GM12865 (cell line): ENCODE measurements at regions not wholly inside any gene's neighbourhood (a gene's known extent, or its start where the extent isn't known, plus 50 kb on each side); places are given as distances from the start of the nearest gene placed in this dataset.
"Not testable (repeated sequence)": the region's sequence is repeated elsewhere in the genome, so short reads cannot be mapped to it uniquely, and the experiment has no call there.

Source experiments
- DNase-seq: peaks from one replicate; pipeline ENCODE4 v3.0.0; 2010; ENCODE audit warnings: low read depth
- H3K4me3 ChIP-seq: 2 replicates; pipeline ENCODE4 v1.5.1; 2011; ENCODE audit warnings: mild to moderate bottlenecking, low read depth, low read length, control low read depth
- CTCF ChIP-seq: IDR thresholded peaks from 2 replicates; pipeline ENCODE4 v1.5.1; 2011; ENCODE audit warnings: low read length, control low read depth, low read depth, inconsistent platforms; ENCODE audit not compliant: insufficient read depth; ENCODE audit errors: missing control alignments

GRCh38 chr1:164154622-164155021 lies 404.4 kb upstream of the PBX1 start:
- DNase-seq: no peak
- no peak overlapping the region for H3K4me3 ChIP-seq
- no peak for TF ChIP-seq CTCF

- no peak for TF ChIP-seq CTCF
- H3K4me3 ChIP-seq: no peak overlapping the region
- DNase-seq: no peak
Measured at GRCh38 chr1:164155347-164155746, 403.6 kb upstream of the PBX1 start.

GRCh38 chr1:164163289-164163849 lies 395.6 kb upstream of the PBX1 start:
- H3K4me3 ChIP-seq: no peak overlapping the region
- DNase-seq: no peak
- no peak for TF ChIP-seq CTCF

GRCh38 chr1:164165466-164165865 lies 393.5 kb upstream of the PBX1 start:
- H3K4me3 ChIP-seq: no peak overlapping the region
- TF ChIP-seq CTCF: no peak

GRCh38 chr1:164166454-164166853 lies 392.5 kb upstream of the PBX1 start:
- not testable (repeated sequence) for H3K4me3 ChIP-seq, DNase-seq

More at GRCh38 chr1:164165466-164165865, 393.5 kb upstream of the PBX1 start:
- no peak for DNase-seq

- no peak overlapping the region for H3K4me3 ChIP-seq
- no peak for DNase-seq
- no peak for TF ChIP-seq CTCF
Measured at GRCh38 chr1:164177118-164177517, 381.9 kb upstream of the PBX1 start.

- no peak for DNase-seq
- no peak for TF ChIP-seq CTCF
- H3K4me3 ChIP-seq: no peak overlapping the region
Measured at GRCh38 chr1:164180824-164181223, 378.2 kb upstream of the PBX1 start.
